Fibroblast of villous mesenchyme (primary cell): ENCODE measurements at regions not wholly inside any gene's neighbourhood (a gene's known extent, or its start where the extent isn't known, plus 50 kb on each side); places are given as distances from the start of the nearest gene placed in this dataset.
"Not testable (repeated sequence)": the region's sequence is repeated elsewhere in the genome, so short reads cannot be mapped to it uniquely, and the experiment has no call there.

Experiments used
- DNase-seq: peaks from one replicate; pipeline ENCODE4 v3.0.0-alpha.2; 2010; ENCODE audit warnings: low read depth
- H3K4me3 ChIP-seq: 2 replicates; pipeline ENCODE4 v1.5.1; 2011; ENCODE audit warnings: low read depth, mild to moderate bottlenecking, low read length
- TF ChIP-seq, protein P1 (sequence below): IDR thresholded peaks from 2 replicates; pipeline ENCODE4 v1.5.1; 2012; ENCODE audit warnings: low read depth, mild to moderate bottlenecking, low read length; ENCODE audit not compliant: insufficient read depth

DNA sequence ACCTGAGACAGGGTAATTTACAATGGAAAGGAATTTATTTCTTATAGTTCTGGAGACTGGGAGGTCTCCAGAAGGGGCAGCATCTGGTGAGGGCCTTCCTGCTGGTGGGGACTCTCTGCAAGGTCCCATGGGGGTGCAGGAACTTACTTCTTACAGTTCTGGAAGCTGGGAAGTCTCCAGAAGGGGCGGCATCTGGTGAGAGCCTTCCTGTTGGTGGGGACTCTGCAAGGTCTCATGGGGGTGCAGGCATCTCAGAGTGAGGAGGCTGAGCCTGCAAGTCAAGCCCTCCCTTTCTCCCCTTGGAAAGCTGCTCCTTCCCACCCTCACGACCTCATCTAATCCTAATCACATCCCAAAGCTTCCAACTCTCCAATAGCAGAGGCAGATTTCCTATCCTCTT is 157.4 kb downstream of the FOXL1 start:
- no peak for DNase-seq
- no peak overlapping the region for H3K4me3 ChIP-seq
- TF ChIP-seq, protein P1, sequence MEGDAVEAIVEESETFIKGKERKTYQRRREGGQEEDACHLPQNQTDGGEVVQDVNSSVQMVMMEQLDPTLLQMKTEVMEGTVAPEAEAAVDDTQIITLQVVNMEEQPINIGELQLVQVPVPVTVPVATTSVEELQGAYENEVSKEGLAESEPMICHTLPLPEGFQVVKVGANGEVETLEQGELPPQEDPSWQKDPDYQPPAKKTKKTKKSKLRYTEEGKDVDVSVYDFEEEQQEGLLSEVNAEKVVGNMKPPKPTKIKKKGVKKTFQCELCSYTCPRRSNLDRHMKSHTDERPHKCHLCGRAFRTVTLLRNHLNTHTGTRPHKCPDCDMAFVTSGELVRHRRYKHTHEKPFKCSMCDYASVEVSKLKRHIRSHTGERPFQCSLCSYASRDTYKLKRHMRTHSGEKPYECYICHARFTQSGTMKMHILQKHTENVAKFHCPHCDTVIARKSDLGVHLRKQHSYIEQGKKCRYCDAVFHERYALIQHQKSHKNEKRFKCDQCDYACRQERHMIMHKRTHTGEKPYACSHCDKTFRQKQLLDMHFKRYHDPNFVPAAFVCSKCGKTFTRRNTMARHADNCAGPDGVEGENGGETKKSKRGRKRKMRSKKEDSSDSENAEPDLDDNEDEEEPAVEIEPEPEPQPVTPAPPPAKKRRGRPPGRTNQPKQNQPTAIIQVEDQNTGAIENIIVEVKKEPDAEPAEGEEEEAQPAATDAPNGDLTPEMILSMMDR: no peak

DNA sequence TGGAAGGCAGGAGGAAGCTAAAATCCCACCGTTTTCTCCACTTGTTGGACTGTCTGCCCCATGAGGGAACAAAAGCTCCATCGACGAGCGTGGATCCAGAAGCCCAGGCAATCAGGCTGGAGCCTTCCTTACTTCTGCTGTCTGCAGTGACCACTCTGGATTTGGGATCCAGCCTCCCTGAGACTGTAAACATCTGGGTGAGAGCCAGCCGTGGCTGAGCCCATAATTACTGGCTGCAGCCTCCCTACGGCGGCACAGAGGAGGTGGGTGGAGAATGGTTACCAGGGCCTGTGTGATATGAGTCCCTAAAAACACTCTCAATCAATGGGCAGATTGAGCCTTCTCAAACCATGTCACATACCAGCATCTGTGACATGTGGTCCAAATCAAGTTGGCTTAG is 158.2 kb downstream of the FOXL1 start:
- DNase-seq: no peak
- TF ChIP-seq, protein P1: no peak
- H3K4me3 ChIP-seq: no peak overlapping the region

DNA sequence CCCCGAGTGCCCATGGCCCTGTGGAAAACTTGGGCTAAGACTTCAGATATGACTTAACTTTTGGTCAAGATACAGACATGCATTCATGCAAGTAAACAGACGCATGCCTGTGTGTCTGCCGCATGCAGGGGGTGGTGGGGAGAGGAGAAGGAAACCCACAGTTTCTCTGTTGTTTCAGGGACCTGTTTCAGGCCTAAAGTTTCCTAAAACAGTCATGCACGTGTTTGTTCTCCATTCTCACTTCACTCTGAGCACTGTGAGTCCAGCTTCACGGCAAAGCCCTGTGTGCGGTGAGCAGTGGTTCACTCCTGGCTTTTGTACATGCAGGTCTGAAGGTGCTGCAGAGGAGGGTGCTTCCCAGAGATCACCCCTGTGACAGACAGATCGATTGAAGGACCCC is 158.7 kb downstream of the FOXL1 start:
- DNase-seq: no peak
- no peak overlapping the region for H3K4me3 ChIP-seq
- TF ChIP-seq, protein P1: no peak

DNA sequence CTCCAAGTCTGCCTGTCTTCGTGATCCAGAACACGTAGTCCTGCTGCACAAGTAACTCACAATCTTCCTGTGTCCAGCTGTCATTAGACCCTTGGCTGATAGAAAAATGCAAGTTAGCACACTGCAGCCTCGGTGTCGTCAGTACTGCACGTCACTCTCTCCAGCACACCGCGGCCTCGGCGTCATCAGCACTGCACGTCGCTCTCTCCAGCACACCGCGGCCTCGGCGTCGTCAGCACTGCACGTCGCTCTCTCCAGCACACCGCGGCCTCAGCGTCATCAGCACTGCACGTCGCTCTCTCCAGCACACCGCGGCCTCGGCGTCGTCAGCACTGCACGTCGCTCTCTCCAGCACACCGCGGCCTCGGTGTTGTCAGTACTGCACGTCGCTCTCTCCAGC is 160.0 kb downstream of the FOXL1 start:
- H3K4me3 ChIP-seq: not testable (repeated sequence)

DNA sequence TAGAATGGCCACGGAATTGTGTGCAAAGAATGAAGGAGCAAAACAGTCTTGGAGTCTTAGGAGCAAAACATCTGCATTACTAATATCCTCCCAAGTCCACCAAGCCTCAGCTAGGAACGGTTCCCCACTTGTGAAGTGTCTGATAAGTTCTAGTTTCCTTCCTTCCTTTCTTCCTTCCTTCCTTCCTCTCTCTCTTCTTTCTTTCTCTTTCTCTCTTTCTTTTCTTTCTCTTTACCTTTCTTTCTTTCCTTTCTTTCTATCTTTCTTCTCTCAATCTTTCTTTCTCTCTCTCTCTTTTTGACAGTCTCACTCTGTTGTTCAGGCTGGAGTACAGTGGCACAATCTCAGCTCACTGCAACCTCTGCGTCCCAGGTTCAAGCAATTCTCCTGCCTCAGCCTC is 160.8 kb downstream of the FOXL1 start:
- no peak overlapping the region for H3K4me3 ChIP-seq
- no peak for DNase-seq
- TF ChIP-seq, protein P1: no peak

More for the DNA sequence above, 160.0 kb downstream of the FOXL1 start:
- DNase-seq: not testable (repeated sequence)

DNA sequence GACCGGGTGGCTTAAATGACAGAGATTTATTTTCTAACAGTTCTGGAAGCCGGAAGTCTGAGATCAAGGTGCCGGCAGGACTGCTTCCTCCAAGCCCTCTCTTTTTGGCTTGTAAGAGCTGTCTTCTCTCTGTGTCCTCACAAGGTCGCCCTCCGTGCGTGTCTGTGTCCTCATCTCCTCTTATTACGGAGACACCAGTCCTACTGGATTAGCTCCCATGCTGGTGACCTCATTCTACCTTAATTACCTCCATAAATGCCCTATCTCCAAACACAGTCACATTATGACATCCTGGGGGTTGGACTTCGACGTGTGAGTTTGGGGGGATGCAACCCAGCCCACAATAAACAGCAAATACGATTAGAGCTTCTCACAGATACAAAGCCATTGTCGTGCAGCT is 161.5 kb downstream of the FOXL1 start:
- TF ChIP-seq, protein P1: no peak
- H3K4me3 ChIP-seq: no peak overlapping the region
- no peak for DNase-seq

DNA sequence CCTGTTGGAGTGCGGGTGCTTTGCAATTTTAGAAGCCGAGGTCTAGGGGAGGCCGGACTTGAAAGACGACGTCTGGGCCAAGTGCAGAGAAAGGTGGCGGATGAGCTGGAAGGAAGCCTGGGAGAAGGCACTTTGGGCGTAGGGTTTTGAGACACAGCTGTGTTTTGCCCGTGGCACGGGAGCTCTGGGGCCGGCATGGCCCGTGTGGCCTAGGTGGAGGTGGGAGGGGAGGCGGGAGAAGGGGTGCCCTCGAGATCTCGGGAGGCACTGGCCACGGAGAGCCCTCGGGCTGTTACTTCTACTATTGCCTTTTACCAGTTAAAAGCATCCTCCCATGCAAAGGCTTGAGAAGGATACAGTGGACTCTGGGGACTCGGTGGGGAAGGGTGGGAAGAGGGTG is 161.9 kb downstream of the FOXL1 start:
- TF ChIP-seq, protein P1: no peak
- no peak for DNase-seq
- H3K4me3 ChIP-seq: no peak overlapping the region
